A549 (cell line): ENCODE measurements at regions not wholly inside any gene's neighbourhood (a gene's known extent, or its start where the extent isn't known, plus 50 kb on each side); places are given as distances from the start of the nearest gene placed in this dataset.

Experiments
- ATAC-seq, 2 experiments: fragments of 200-7000 bp in 1 of 2; fragments of >200 bp in 1 of 2; cut with Nextera tagmentation in 1 of 2; cut with Tn5 transposase in 1 of 2; 3 replicates each; pipeline versions ENCODE4 v1.8.0 to v1.9.1; 2018 to 2020; ENCODE audit warnings: mild to moderate bottlenecking in 1 of 2, moderate library complexity in 1 of 2
- CTCF ChIA-PET: fragments of 300-600 bp; sonication (Branson Sonifier 250); formaldehyde crosslinking; extraction: SDS; loops from one replicate; lab custom pipeline; 2021; ENCODE audit warnings: antibody characterized with exemption, inconsistent platforms; lab: Yijun Ruan, JAX
- POLR2A ChIA-PET: fragments of 350-600 bp; formaldehyde crosslinking; extraction: SDS; loops from one replicate; lab custom pipeline; 2021; ENCODE audit warnings: antibody characterized with exemption, inconsistent platforms; lab: Yijun Ruan, JAX
- DNase-seq, 2 experiments: peaks; one replicate each; pipeline versions ENCODE4 v3.0.0 to v3.0.0-alpha.2; 2011 to 2016; ENCODE audit warnings: low read depth in 1 of 2, low spot score in 1 of 2
- FAIRE-seq: peaks from 2 replicates; lab custom pipeline; 2011; peaks lifted over from hg19 to GRCh38; lab: Jason Lieb, UNC
- H3K27ac ChIP-seq, 2 experiments: fragments of >200 bp; sonication (Bioruptor Twin); formaldehyde crosslinking; 3 replicates each; pipeline ENCODE4 v1.5.1; 2016 to 2017
- H3K4me1 ChIP-seq: fragments of >200 bp; sonication (Bioruptor Twin); formaldehyde crosslinking; 3 replicates; pipeline ENCODE4 v1.6.1; 2016
- H3K4me2 ChIP-seq: fragments of >200 bp; sonication (Bioruptor Twin); formaldehyde crosslinking; 3 replicates; pipeline ENCODE4 v1.6.1; 2016
- H3K4me3 ChIP-seq: fragments of >200 bp; sonication (Bioruptor Twin); formaldehyde crosslinking; 3 replicates; pipeline ENCODE4 v1.5.1; 2016
- H3K9me3 ChIP-seq: fragments of >200 bp; sonication (Bioruptor Twin); formaldehyde crosslinking; 3 replicates; pipeline ENCODE4 v1.6.1; 2016
- CBX8 ChIP-seq: fragments of 200-600 bp; sonication (generic); IDR thresholded peaks from 2 replicates; pipeline ENCODE4 v1.6.1; 2016
- CEBPB ChIP-seq, 2 experiments: fragments of >200 bp in 1 of 2; sonication (Bioruptor Twin) in 1 of 2; formaldehyde crosslinking in 1 of 2; IDR thresholded peaks; 2 replicates each; pipeline ENCODE4 v1.6.1; 2012 to 2016
- CHD2 ChIP-seq: fragments of 150-350 bp; IDR thresholded peaks from 2 replicates; pipeline ENCODE4 v1.6.1; 2014; ENCODE audit warnings: low read length; ENCODE audit not compliant: partially characterized antibody
- EHF ChIP-seq: fragments of 250-450 bp; sonication (Bioruptor Pico); IDR thresholded peaks from 2 replicates; pipeline ENCODE4 v1.5.0; 2020; ENCODE audit warnings: mild to moderate bottlenecking
- FOXS1 ChIP-seq: fragments of 250-450 bp; sonication (Bioruptor Pico); IDR thresholded peaks from 2 replicates; pipeline ENCODE4 v1.5.0; 2020; ENCODE audit warnings: mild to moderate bottlenecking, moderate library complexity
- KDM1A ChIP-seq: fragments of 200-600 bp; sonication (generic); IDR thresholded peaks from 2 replicates; pipeline ENCODE4 v1.6.1; 2016; ENCODE audit warnings: low read depth, mild to moderate bottlenecking
- NFE2L2 ChIP-seq: fragments of 150-350 bp; conservative IDR thresholded peaks from 2 replicates; pipeline ENCODE4 v1.6.1; 2014; ENCODE audit warnings: low read length
- NPAS2 ChIP-seq: fragments of 250-450 bp; sonication (Bioruptor Pico); IDR thresholded peaks from 2 replicates; pipeline ENCODE4 v1.8.0; 2022; ENCODE audit warnings: mild to moderate bottlenecking, moderate library complexity, borderline replicate concordance
- NR3C1 ChIP-seq: fragments of >200 bp; sonication (Bioruptor Twin); formaldehyde crosslinking; IDR thresholded peaks from 3 replicates; pipeline ENCODE4 v1.6.1; 2017
- PHF8 ChIP-seq: fragments of 200-600 bp; sonication (generic); IDR thresholded peaks from 2 replicates; pipeline ENCODE4 v1.6.1; 2016; ENCODE audit warnings: low read depth, mild to moderate bottlenecking, antibody characterized with exemption, moderate library complexity, borderline replicate concordance
- POLR2A ChIP-seq: IDR thresholded peaks from 2 replicates; pipeline ENCODE4 v1.6.1; 2012; ENCODE audit warnings: mild to moderate bottlenecking, low read length
- POLR2AphosphoS2 ChIP-seq: conservative IDR thresholded peaks from 2 replicates; pipeline ENCODE4 v1.6.1; 2012; ENCODE audit warnings: low read length, improper control_type of control experiment, inconsistent platforms
- RARB ChIP-seq: fragments of 250-450 bp; sonication (Bioruptor Pico); IDR thresholded peaks from 2 replicates; pipeline ENCODE4 v1.8.0; 2021; ENCODE audit warnings: mild to moderate bottlenecking, moderate library complexity
- SMC3 ChIP-seq: fragments of >200 bp; sonication (Bioruptor Twin); formaldehyde crosslinking; IDR thresholded peaks from 3 replicates; pipeline ENCODE4 v1.6.1; 2018; ENCODE audit warnings: inconsistent platforms
- SREBF2 ChIP-seq: fragments of 450-650 bp; IDR thresholded peaks from 2 replicates; pipeline ENCODE4 v1.6.1; 2014; ENCODE audit warnings: mild to moderate bottlenecking, moderate library complexity
- TFCP2L1 ChIP-seq: fragments of 250-450 bp; sonication (Bioruptor Pico); IDR thresholded peaks from 2 replicates; pipeline ENCODE4 v1.5.0; 2021; ENCODE audit warnings: mild to moderate bottlenecking
- ZC3H11A ChIP-seq: fragments of 450-650 bp; IDR thresholded peaks from 2 replicates; pipeline ENCODE4 v1.6.1; 2014; ENCODE audit warnings: antibody characterized with exemption, mild to moderate bottlenecking
- ZFP36 ChIP-seq: fragments of 450-650 bp; IDR thresholded peaks from 2 replicates; pipeline ENCODE4 v1.6.1; 2014; ENCODE audit warnings: borderline replicate concordance; ENCODE audit not compliant: partially characterized antibody
- WGBS: methylation state at CpG from one replicate; pipeline ENCODE4 v1.1.6; 2017; ENCODE audit errors: missing lambda C conversion rate; 5-methylcytosine and 5-hydroxymethylcytosine counted together
- TF ChIP-seq, protein P1 (sequence below): fragments of >200 bp; sonication (Bioruptor Twin); formaldehyde crosslinking; IDR thresholded peaks from 2 replicates; pipeline ENCODE4 v1.6.1; 2016
- TF ChIP-seq, protein P2 (sequence below): IDR thresholded peaks from 2 replicates; pipeline ENCODE4 v1.6.1; 2012; ENCODE audit warnings: low read depth, borderline replicate concordance
- TF ChIP-seq, protein P3 (sequence below): IDR thresholded peaks from 2 replicates; pipeline ENCODE4 v1.6.1; 2012
- TF ChIP-seq, protein P4 (sequence below): fragments of 200-600 bp; sonication (generic); IDR thresholded peaks from 2 replicates; pipeline ENCODE4 v1.6.1; 2016; ENCODE audit warnings: antibody characterized with exemption, mild to moderate bottlenecking, moderate library complexity
- TF ChIP-seq, protein P5 (sequence below): fragments of 150-350 bp; IDR thresholded peaks from 2 replicates; pipeline ENCODE4 v1.6.1; 2014; ENCODE audit warnings: low read depth, mild to moderate bottlenecking, low read length

DNA sequence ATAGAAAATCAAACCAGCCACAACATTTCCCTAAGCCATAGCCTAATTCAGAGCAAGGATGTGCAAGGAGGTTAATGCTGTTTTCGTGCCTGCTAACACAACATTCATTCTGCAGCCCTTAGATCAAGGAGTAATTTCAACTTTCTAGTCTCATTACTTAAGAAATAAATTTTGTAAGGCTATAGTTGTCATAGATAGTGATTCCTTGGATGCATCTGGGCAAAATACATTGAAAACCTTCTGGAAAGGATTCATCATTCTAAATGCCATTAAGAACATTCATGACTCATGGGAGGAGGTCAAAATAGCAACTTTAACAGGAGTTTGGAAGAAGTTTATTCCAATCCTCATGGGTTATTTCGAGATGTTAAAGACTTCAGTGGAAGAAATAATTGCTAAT, 283.2 kb downstream of the RPAP3 start:
- POLR2A ChIA-PET: no interaction called here
- DNase-seq: no peak
- Histone ChIP-seq H3K27ac (no peak overlapping the region), H3K4me3 (no peak overlapping the region), H3K4me2 (no peak overlapping the region), H3K4me1 (no peaks in the 10 kb centered on the region), H3K9me3 (no peaks in the 10 kb centered on the region)
- ATAC-seq: no peak
- FAIRE-seq: no peak
- 22% methylated on average over 2 of the region's 2 CpGs for WGBS
- TF ChIP-seq SMC3: no peak
- TF ChIP-seq SREBF2: no peak
- TF ChIP-seq NPAS2 (CRISPR knock-in tag): no peak
- TF ChIP-seq, protein P1, sequence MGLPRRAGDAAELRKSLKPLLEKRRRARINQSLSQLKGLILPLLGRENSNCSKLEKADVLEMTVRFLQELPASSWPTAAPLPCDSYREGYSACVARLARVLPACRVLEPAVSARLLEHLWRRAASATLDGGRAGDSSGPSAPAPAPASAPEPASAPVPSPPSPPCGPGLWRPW: no peak
- no peak for TF ChIP-seq NFE2L2
- TF ChIP-seq RARB: no peak
- CTCF ChIA-PET: no interaction called here

DNA sequence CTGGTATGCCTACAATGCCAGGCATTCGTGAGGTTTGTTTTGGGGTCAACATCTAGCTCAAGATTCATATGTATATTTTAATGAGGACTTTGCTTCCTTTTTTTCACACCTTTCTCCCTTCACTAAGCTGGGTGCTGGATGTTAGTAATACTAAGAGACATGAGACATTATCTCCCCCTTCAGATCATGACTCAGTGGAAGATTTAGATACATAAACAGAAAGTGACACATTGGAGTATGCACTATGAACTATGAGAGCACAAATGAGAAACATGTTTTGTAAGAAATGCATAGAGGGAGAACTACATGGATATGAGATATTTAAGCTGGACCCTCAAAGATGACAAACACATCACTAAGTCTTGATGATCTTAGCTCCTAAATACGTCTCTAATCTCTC, 286.3 kb downstream of the RPAP3 start:
- no peak for DNase-seq
- TF ChIP-seq, protein P2, sequence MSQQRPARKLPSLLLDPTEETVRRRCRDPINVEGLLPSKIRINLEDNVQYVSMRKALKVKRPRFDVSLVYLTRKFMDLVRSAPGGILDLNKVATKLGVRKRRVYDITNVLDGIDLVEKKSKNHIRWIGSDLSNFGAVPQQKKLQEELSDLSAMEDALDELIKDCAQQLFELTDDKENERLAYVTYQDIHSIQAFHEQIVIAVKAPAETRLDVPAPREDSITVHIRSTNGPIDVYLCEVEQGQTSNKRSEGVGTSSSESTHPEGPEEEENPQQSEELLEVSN: no peak
- TF ChIP-seq, protein P3, sequence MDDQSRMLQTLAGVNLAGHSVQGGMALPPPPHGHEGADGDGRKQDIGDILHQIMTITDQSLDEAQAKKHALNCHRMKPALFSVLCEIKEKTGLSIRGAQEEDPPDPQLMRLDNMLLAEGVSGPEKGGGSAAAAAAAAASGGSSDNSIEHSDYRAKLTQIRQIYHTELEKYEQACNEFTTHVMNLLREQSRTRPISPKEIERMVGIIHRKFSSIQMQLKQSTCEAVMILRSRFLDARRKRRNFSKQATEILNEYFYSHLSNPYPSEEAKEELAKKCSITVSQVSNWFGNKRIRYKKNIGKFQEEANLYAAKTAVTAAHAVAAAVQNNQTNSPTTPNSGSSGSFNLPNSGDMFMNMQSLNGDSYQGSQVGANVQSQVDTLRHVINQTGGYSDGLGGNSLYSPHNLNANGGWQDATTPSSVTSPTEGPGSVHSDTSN: no peak
- TF ChIP-seq NPAS2 (CRISPR knock-in tag) (no peak), POLR2AphosphoS2 (no peak), ZC3H11A (no peak), ZFP36 (no peak), KDM1A (no peak), CEBPB (IDR thresholded peaks at IDR 0.05) (no peak), TFCP2L1 (CRISPR knock-in tag) (no peak), POLR2A (no peak), EHF (CRISPR knock-in tag) (no peak), FOXS1 (CRISPR knock-in tag) (no peak), CHD2 (no peak), NR3C1 (no peak), PHF8 (no peak), CBX8 (no peak)
- TF ChIP-seq, protein P4, sequence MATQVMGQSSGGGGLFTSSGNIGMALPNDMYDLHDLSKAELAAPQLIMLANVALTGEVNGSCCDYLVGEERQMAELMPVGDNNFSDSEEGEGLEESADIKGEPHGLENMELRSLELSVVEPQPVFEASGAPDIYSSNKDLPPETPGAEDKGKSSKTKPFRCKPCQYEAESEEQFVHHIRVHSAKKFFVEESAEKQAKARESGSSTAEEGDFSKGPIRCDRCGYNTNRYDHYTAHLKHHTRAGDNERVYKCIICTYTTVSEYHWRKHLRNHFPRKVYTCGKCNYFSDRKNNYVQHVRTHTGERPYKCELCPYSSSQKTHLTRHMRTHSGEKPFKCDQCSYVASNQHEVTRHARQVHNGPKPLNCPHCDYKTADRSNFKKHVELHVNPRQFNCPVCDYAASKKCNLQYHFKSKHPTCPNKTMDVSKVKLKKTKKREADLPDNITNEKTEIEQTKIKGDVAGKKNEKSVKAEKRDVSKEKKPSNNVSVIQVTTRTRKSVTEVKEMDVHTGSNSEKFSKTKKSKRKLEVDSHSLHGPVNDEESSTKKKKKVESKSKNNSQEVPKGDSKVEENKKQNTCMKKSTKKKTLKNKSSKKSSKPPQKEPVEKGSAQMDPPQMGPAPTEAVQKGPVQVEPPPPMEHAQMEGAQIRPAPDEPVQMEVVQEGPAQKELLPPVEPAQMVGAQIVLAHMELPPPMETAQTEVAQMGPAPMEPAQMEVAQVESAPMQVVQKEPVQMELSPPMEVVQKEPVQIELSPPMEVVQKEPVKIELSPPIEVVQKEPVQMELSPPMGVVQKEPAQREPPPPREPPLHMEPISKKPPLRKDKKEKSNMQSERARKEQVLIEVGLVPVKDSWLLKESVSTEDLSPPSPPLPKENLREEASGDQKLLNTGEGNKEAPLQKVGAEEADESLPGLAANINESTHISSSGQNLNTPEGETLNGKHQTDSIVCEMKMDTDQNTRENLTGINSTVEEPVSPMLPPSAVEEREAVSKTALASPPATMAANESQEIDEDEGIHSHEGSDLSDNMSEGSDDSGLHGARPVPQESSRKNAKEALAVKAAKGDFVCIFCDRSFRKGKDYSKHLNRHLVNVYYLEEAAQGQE: no peak
- TF ChIP-seq, protein P5, sequence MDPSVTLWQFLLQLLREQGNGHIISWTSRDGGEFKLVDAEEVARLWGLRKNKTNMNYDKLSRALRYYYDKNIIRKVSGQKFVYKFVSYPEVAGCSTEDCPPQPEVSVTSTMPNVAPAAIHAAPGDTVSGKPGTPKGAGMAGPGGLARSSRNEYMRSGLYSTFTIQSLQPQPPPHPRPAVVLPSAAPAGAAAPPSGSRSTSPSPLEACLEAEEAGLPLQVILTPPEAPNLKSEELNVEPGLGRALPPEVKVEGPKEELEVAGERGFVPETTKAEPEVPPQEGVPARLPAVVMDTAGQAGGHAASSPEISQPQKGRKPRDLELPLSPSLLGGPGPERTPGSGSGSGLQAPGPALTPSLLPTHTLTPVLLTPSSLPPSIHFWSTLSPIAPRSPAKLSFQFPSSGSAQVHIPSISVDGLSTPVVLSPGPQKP: no peak
- TF ChIP-seq, protein P1: no peak
- Histone ChIP-seq H3K27ac (no peak overlapping the region), H3K9me3 (no peaks in the 10 kb centered on the region), H3K4me3 (no peak overlapping the region), H3K4me2 (no peak overlapping the region), H3K4me1 (no peaks in the 10 kb centered on the region)
- no peak for ATAC-seq
- WGBS: 53% methylated on average over 2 of the region's 2 CpGs
- ChIA-PET POLR2A (no interaction called here), CTCF (no interaction called here)
- FAIRE-seq: no peak
